Myocyte (in vitro differentiated cells): ENCODE measurements at regions not wholly inside any gene's neighbourhood (a gene's known extent, or its start where the extent isn't known, plus 50 kb on each side); places are given as distances from the start of the nearest gene placed in this dataset.
A peak's percentile ranks its signal among the peaks of the same experiment; 100 is the strongest.

Source experiments
- DNase-seq: peaks from one replicate; pipeline ENCODE4 v3.0.0-alpha.2; 2012; ENCODE audit warnings: low read depth

GRCh38 chr4:122300776-122301175, 78.0 kb upstream of the ADAD1 start:
- DNase-seq, result no peak

GRCh38 chr4:122305853-122306252, 73.0 kb upstream of the ADAD1 start:
- DNase-seq, result no peak

GRCh38 chr4:122309988-122310626, 68.7 kb upstream of the ADAD1 start:
- DNase-seq, result peak; percentile 21

- DNase-seq, result no peak
These were observed 65.7 kb upstream of the ADAD1 start for GRCh38 chr4:122313006-122313646.

DNA sequence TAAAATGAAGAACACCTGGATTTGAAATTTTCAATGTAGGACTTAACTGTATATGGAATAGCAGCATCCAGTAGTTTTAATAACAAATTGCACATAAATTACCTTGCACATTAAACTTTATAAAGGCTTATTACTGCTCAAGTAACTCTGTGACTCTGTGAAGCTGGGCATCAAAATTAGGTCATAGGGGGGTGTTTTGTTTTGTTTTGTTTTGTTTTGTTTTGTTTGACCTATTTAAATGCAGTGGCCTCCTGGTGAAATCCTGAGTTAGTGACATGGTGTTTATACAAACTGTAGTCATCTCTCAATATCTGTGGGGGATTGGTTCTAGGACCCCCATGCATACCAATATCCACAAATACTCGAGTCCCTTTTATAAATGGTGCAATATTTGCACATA, 51.9 kb upstream of the ADAD1 start:
- no peak for DNase-seq

GRCh38 chr4:122328893-122329292, 49.9 kb upstream of the ADAD1 start:
- DNase-seq, result no peak
